GM23248 (cell line): ENCODE measurements at regions not wholly inside any gene's neighbourhood (a gene's known extent, or its start where the extent isn't known, plus 50 kb on each side); places are given as distances from the start of the nearest gene placed in this dataset.

Source experiments
- DNase-seq: peaks from one replicate; pipeline ENCODE4 v3.0.0-alpha.2; 2015
- H2AFZ ChIP-seq: fragments of 200-600 bp; sonication (generic); 2 replicates; pipeline ENCODE4 v1.6.1; 2016; ENCODE audit warnings: antibody characterized with exemption
- H3F3A ChIP-seq: fragments of 200-600 bp; sonication (generic); 2 replicates; pipeline ENCODE4 v1.6.1; 2016; ENCODE audit warnings: mild to moderate bottlenecking, antibody characterized with exemption, mixed run types; ENCODE audit not compliant: insufficient read depth
- H3K27ac ChIP-seq: fragments of 200-600 bp; sonication (generic); 2 replicates; pipeline ENCODE4 v1.5.1; 2016; ENCODE audit warnings: mild to moderate bottlenecking
- H3K27me3 ChIP-seq: fragments of 200-600 bp; sonication (generic); replicated peaks from 2 replicates; pipeline ENCODE4 v1.6.1; 2016; ENCODE audit warnings: mild to moderate bottlenecking; ENCODE audit not compliant: insufficient read depth
- H3K36me3 ChIP-seq: fragments of 200-600 bp; sonication (generic); 2 replicates; pipeline ENCODE4 v1.6.1; 2016; ENCODE audit warnings: low read depth, mild to moderate bottlenecking
- H3K4me1 ChIP-seq: fragments of 200-600 bp; sonication (generic); 2 replicates; pipeline ENCODE4 v1.6.1; 2016; ENCODE audit warnings: mild to moderate bottlenecking; ENCODE audit not compliant: insufficient read depth
- H3K4me2 ChIP-seq: fragments of 200-600 bp; sonication (generic); one replicate; pipeline ENCODE4 v1.6.1; 2016; ENCODE audit warnings: mild to moderate bottlenecking; ENCODE audit not compliant: unreplicated experiment
- H3K4me3 ChIP-seq: fragments of 200-600 bp; sonication (generic); 2 replicates; pipeline ENCODE4 v1.5.1; 2016; ENCODE audit warnings: mild to moderate bottlenecking
- H3K79me2 ChIP-seq: fragments of 200-600 bp; sonication (generic); 2 replicates; pipeline ENCODE4 v1.6.1; 2016; ENCODE audit warnings: mild to moderate bottlenecking; ENCODE audit not compliant: insufficient read depth
- H3K9ac ChIP-seq: fragments of 200-600 bp; sonication (generic); 2 replicates; pipeline ENCODE4 v1.6.1; 2016; ENCODE audit warnings: mild to moderate bottlenecking
- H3K9me2 ChIP-seq: fragments of 200-600 bp; sonication (generic); 2 replicates; pipeline ENCODE4 v1.6.1; 2016; ENCODE audit warnings: mixed run types, mild to moderate bottlenecking, moderate library complexity; ENCODE audit not compliant: insufficient read depth
- H3K9me3 ChIP-seq: fragments of 200-600 bp; sonication (generic); one replicate; pipeline ENCODE4 v1.6.1; 2017; ENCODE audit warnings: low read depth
- H4K20me1 ChIP-seq: fragments of 200-600 bp; sonication (generic); 2 replicates; pipeline ENCODE4 v1.6.0; 2016; ENCODE audit not compliant: insufficient read depth
- EZH2 ChIP-seq: fragments of 200-600 bp; sonication (generic); IDR thresholded peaks from 2 replicates; pipeline ENCODE4 v1.6.1; 2018; ENCODE audit warnings: antibody characterized with exemption, mild to moderate bottlenecking; ENCODE audit not compliant: insufficient read depth, poor library complexity, severe bottlenecking
- EZH2phosphoT487 ChIP-seq: fragments of 200-600 bp; sonication (generic); IDR thresholded peaks from 2 replicates; pipeline ENCODE4 v1.6.1; 2018; ENCODE audit warnings: antibody characterized with exemption, moderate library complexity, mild to moderate bottlenecking, low read depth; ENCODE audit not compliant: insufficient read depth
- WGBS, 2 experiments: methylation state at CpG; one replicate each; pipeline ENCODE4 v1.1.6; 2015 to 2017; ENCODE audit warnings: low lambda C conversion rate in 2 of 2, low coverage in 1 of 2; ENCODE audit errors: missing lambda C conversion rate in 2 of 2; 5-methylcytosine and 5-hydroxymethylcytosine counted together
- in situ Hi-C: fragments of 300-500 bp; cut with MboI; formaldehyde crosslinking; loops from 2 replicates; pipeline ENCODE4 v1.15.0; 2020

- Histone ChIP-seq H3K9me3 (no peaks in the 10 kb centered on the region), H3K79me2 (no peaks in the 10 kb centered on the region), H3K27ac (no peak overlapping the region), H3K9ac (no peak overlapping the region), H3F3A (no peaks in the 10 kb centered on the region), H3K36me3 (no peaks in the 10 kb centered on the region), H3K4me2 (no peak overlapping the region), H3K4me1 (no peaks in the 10 kb centered on the region), H2AFZ (no peak overlapping the region), H3K27me3 (no peaks in the 10 kb centered on the region), H4K20me1 (no peaks in the 10 kb centered on the region), H3K9me2 (no peaks in the 10 kb centered on the region), H3K4me3 (no peak overlapping the region)
- no peak for TF ChIP-seq EZH2
- TF ChIP-seq EZH2phosphoT487 = no peak
- WGBS, 2 experiments = 0 to 5% methylated on average over 1 of the region's 1 CpG
- DNase-seq = no peak
- in situ Hi-C loops = no loop called here
These were observed 1142.0 kb upstream of the TMEFF2 start for GRCh38 chr2:193336781-193337180.

GRCh38 chr2:193334401-193334800 is 1139.7 kb upstream of the TMEFF2 start:
- TF ChIP-seq EZH2phosphoT487 (no peak), EZH2 (no peak)
- Histone ChIP-seq H3K36me3 (no peaks in the 10 kb centered on the region), H3K4me3 (no peak overlapping the region), H4K20me1 (no peaks in the 10 kb centered on the region), H3K27me3 (no peaks in the 10 kb centered on the region), H3F3A (no peaks in the 10 kb centered on the region), H3K79me2 (no peaks in the 10 kb centered on the region), H3K4me1 (no peaks in the 10 kb centered on the region), H3K9me3 (no peaks in the 10 kb centered on the region), H3K9ac (no peak overlapping the region), H3K4me2 (no peak overlapping the region), H2AFZ (no peak overlapping the region), H3K27ac (no peak overlapping the region), H3K9me2 (no peaks in the 10 kb centered on the region)
- in situ Hi-C loops = no loop called here
- DNase-seq = no peak
- 17% methylated on average over 1 of the region's 1 CpG for WGBS, 2 experiments

- no peaks in the 10 kb centered on the region for H3K4me1 ChIP-seq
- H2AFZ ChIP-seq = no peak overlapping the region
- WGBS, 2 experiments = 53 to 58% methylated on average over 3 of the region's 3 CpGs
- H3K9ac ChIP-seq = no peak overlapping the region
- no peaks in the 10 kb centered on the region for H3K79me2 ChIP-seq
- no peak for TF ChIP-seq EZH2
- TF ChIP-seq EZH2phosphoT487 = no peak
- H3K4me2 ChIP-seq = no peak overlapping the region
- H3K4me3 ChIP-seq = no peak overlapping the region
- no peak overlapping the region for H3K27ac ChIP-seq
- H3K9me2 ChIP-seq = no peaks in the 10 kb centered on the region
- in situ Hi-C loops = no loop called here
- no peaks in the 10 kb centered on the region for H3F3A ChIP-seq
- no peaks in the 10 kb centered on the region for H3K9me3 ChIP-seq
- no peaks in the 10 kb centered on the region for H3K27me3 ChIP-seq
- H3K36me3 ChIP-seq = no peaks in the 10 kb centered on the region
- DNase-seq = no peak
- no peaks in the 10 kb centered on the region for H4K20me1 ChIP-seq
These were observed 1138.8 kb upstream of the TMEFF2 start for GRCh38 chr2:193333539-193333938.

- no peaks in the 10 kb centered on the region for H3K9me2 ChIP-seq
- H3K9ac ChIP-seq = no peak overlapping the region
- TF ChIP-seq EZH2phosphoT487 (no peak), EZH2 (no peak)
- no peaks in the 10 kb centered on the region for H3K4me1 ChIP-seq
- no peak overlapping the region for H2AFZ ChIP-seq
- no peaks in the 10 kb centered on the region for H4K20me1 ChIP-seq
- in situ Hi-C loops = no loop called here
- no peak for DNase-seq
- H3K27ac ChIP-seq = no peak overlapping the region
- no peaks in the 10 kb centered on the region for H3K27me3 ChIP-seq
- H3F3A ChIP-seq = no peaks in the 10 kb centered on the region
- no peak overlapping the region for H3K4me3 ChIP-seq
- no peaks in the 10 kb centered on the region for H3K36me3 ChIP-seq
- no peak overlapping the region for H3K4me2 ChIP-seq
- H3K9me3 ChIP-seq = no peaks in the 10 kb centered on the region
- WGBS, 2 experiments = 4 to 6% methylated on average over 1 of the region's 1 CpG
- H3K79me2 ChIP-seq = no peaks in the 10 kb centered on the region
These were observed 1138.2 kb upstream of the TMEFF2 start for GRCh38 chr2:193332941-193333340.

- Histone ChIP-seq H3F3A (no peaks in the 10 kb centered on the region), H3K27me3 (no peaks in the 10 kb centered on the region), H3K27ac (no peak overlapping the region), H2AFZ (no peak overlapping the region), H3K4me1 (no peaks in the 10 kb centered on the region), H3K4me2 (no peak overlapping the region), H3K4me3 (no peak overlapping the region), H3K36me3 (no peaks in the 10 kb centered on the region), H3K9me3 (no peaks in the 10 kb centered on the region), H3K9ac (no peak overlapping the region), H4K20me1 (no peaks in the 10 kb centered on the region), H3K9me2 (no peaks in the 10 kb centered on the region), H3K79me2 (no peaks in the 10 kb centered on the region)
- in situ Hi-C loops = no loop called here
- no peak for TF ChIP-seq EZH2phosphoT487
- no peak for TF ChIP-seq EZH2
- 1 to 2% methylated on average over 4 of the region's 4 CpGs for WGBS, 2 experiments
- no peak for DNase-seq
These were observed 1136.9 kb upstream of the TMEFF2 start for GRCh38 chr2:193331676-193332075.
